Hepatocyte (in vitro differentiated cells): ENCODE measurements at regions not wholly inside any gene's neighbourhood (a gene's known extent, or its start where the extent isn't known, plus 50 kb on each side); places are given as distances from the start of the nearest gene placed in this dataset.

ENCODE experiments used
- CTCF ChIP-seq: fragments of 200-600 bp; sonication (generic); IDR thresholded peaks from 2 replicates; pipeline ENCODE4 v1.5.1; 2016; ENCODE audit warnings: antibody characterized with exemption, mild to moderate bottlenecking; ENCODE audit not compliant: poor library complexity
- EZH2 ChIP-seq: fragments of 200-600 bp; sonication (generic); IDR thresholded peaks from 2 replicates; pipeline ENCODE4 v1.6.1; 2016; ENCODE audit warnings: antibody characterized with exemption, mild to moderate bottlenecking, borderline replicate concordance
- EZH2phosphoT487 ChIP-seq: fragments of 200-600 bp; sonication (generic); IDR thresholded peaks from one replicate; pipeline ENCODE4 v1.6.1; 2018; ENCODE audit warnings: antibody characterized with exemption, mild to moderate bottlenecking, low read depth, moderate library complexity; ENCODE audit not compliant: unreplicated experiment, severe bottlenecking

GRCh38 chr21:35430260-35430659 lies 381.2 kb upstream of the RUNX1 start:
- TF ChIP-seq CTCF, result no peak
- no peak for TF ChIP-seq EZH2
- TF ChIP-seq EZH2phosphoT487, result no peak
